ENCODE measurements at regions not wholly inside any gene's neighbourhood (a gene's known extent, or its start where the extent isn't known, plus 50 kb on each side); places are given as distances from the start of the nearest gene placed in this dataset.

- H3K9me3 ChIP-seq (ENCODE audit: insufficient read depth, low read depth, low read length), result no peaks in the 10 kb centered on the region
- H3K79me2 ChIP-seq (ENCODE audit: insufficient read depth, low read length), result no peaks in the 10 kb centered on the region
- H3K9me2 ChIP-seq (replicated peaks; ENCODE audit: low read depth, low read length), result no peaks in the 10 kb centered on the region
- no peak overlapping the region for H3K9ac ChIP-seq (ENCODE audit: low read depth, low read length, poor library complexity, severe bottlenecking)
- no peak for TF ChIP-seq EZH2phosphoT487 (IDR thresholded peaks at IDR 0.05; ENCODE audit: borderline replicate concordance)
- no peak for TF ChIP-seq CTCF (conservative IDR thresholded peaks at IDR 0.05; ENCODE audit: low read length)
- H3K4me2 ChIP-seq (ENCODE audit: low read depth, low read length, poor library complexity, severe bottlenecking), result no peak overlapping the region
- H3K4me3 ChIP-seq (ENCODE audit: low read length, poor library complexity, severe bottlenecking), result no peak overlapping the region
- no peaks in the 10 kb centered on the region for H3K36me3 ChIP-seq (ENCODE audit: insufficient read depth, low read length)
- H3K27me3 ChIP-seq (ENCODE audit: insufficient read depth, low read length, poor library complexity, severe bottlenecking), result no peaks in the 10 kb centered on the region
- peaks cover 15% of the 10 kb centered on the region for H3K4me1 ChIP-seq (ENCODE audit: insufficient read depth, low read length, poor library complexity, severe bottlenecking)
- no peak overlapping the region for H2AFZ ChIP-seq (ENCODE audit: low read length)
- no peaks in the 10 kb centered on the region for H3F3A ChIP-seq (ENCODE audit: low read depth)
- H4K20me1 ChIP-seq (ENCODE audit: insufficient read depth, low read length, poor library complexity, severe bottlenecking), result no peaks in the 10 kb centered on the region
Observed at GRCh38 chr2:236342507-236342906, 78.3 kb upstream of the ASB18 start.

GRCh38 chr2:236342951-236343350 lies 78.7 kb upstream of the ASB18 start:
- no peak overlapping the region for H3K4me2 ChIP-seq (ENCODE audit: low read depth, low read length, poor library complexity, severe bottlenecking)
- H3K9me3 ChIP-seq (ENCODE audit: insufficient read depth, low read depth, low read length), result no peaks in the 10 kb centered on the region
- TF ChIP-seq CTCF (conservative IDR thresholded peaks at IDR 0.05; ENCODE audit: low read length) (no peak), EZH2phosphoT487 (IDR thresholded peaks at IDR 0.05; ENCODE audit: borderline replicate concordance) (no peak)
- H3K4me1 ChIP-seq (ENCODE audit: insufficient read depth, low read length, poor library complexity, severe bottlenecking), result peaks cover 15% of the 10 kb centered on the region
- no peak overlapping the region for H3K4me3 ChIP-seq (ENCODE audit: low read length, poor library complexity, severe bottlenecking)
- H3K9ac ChIP-seq (ENCODE audit: low read depth, low read length, poor library complexity, severe bottlenecking), result no peak overlapping the region
- no peaks in the 10 kb centered on the region for H3K79me2 ChIP-seq (ENCODE audit: insufficient read depth, low read length)
- no peaks in the 10 kb centered on the region for H3K27me3 ChIP-seq (ENCODE audit: insufficient read depth, low read length, poor library complexity, severe bottlenecking)
- H2AFZ ChIP-seq (ENCODE audit: low read length), result peak overlapping the region; percentile 71; the same call in 1 of the 2 replicates
- H3K9me2 ChIP-seq (replicated peaks; ENCODE audit: low read depth, low read length), result no peaks in the 10 kb centered on the region
- no peaks in the 10 kb centered on the region for H3K36me3 ChIP-seq (ENCODE audit: insufficient read depth, low read length)
- H3F3A ChIP-seq (ENCODE audit: low read depth), result no peaks in the 10 kb centered on the region
- no peaks in the 10 kb centered on the region for H4K20me1 ChIP-seq (ENCODE audit: insufficient read depth, low read length, poor library complexity, severe bottlenecking)

GRCh38 chr2:236343400-236344161 lies 79.4 kb upstream of the ASB18 start:
- TF ChIP-seq CTCF (conservative IDR thresholded peaks at IDR 0.05; ENCODE audit: low read length), result peak; percentile 87
- TF ChIP-seq EZH2phosphoT487 (IDR thresholded peaks at IDR 0.05; ENCODE audit: borderline replicate concordance), result no peak
- Histone ChIP-seq H3K4me2 (ENCODE audit: low read depth, low read length, poor library complexity, severe bottlenecking) (peak overlapping the region; percentile 1), H4K20me1 (ENCODE audit: insufficient read depth, low read length, poor library complexity, severe bottlenecking) (no peaks in the 10 kb centered on the region), H3K9me3 (ENCODE audit: insufficient read depth, low read depth, low read length) (no peaks in the 10 kb centered on the region), H3K36me3 (ENCODE audit: insufficient read depth, low read length) (no peaks in the 10 kb centered on the region), H2AFZ (ENCODE audit: low read length) (peak overlapping the region; percentile 71), H3K79me2 (ENCODE audit: insufficient read depth, low read length) (no peaks in the 10 kb centered on the region), H3K9ac (ENCODE audit: low read depth, low read length, poor library complexity, severe bottlenecking) (no peak overlapping the region), H3K4me1 (ENCODE audit: insufficient read depth, low read length, poor library complexity, severe bottlenecking) (peaks cover 15% of the 10 kb centered on the region), H3K27me3 (ENCODE audit: insufficient read depth, low read length, poor library complexity, severe bottlenecking) (no peaks in the 10 kb centered on the region), H3K9me2 (replicated peaks; ENCODE audit: low read depth, low read length) (no peaks in the 10 kb centered on the region), H3K4me3 (ENCODE audit: low read length, poor library complexity, severe bottlenecking) (no peak overlapping the region), H3F3A (ENCODE audit: low read depth) (no peaks in the 10 kb centered on the region)
